ENCODE measurements at regions not wholly inside any gene's neighbourhood (a gene's known extent, or its start where the extent isn't known, plus 50 kb on each side); places are given as distances from the start of the nearest gene placed in this dataset.
"Not testable (repeated sequence)": the region's sequence is repeated elsewhere in the genome, so short reads cannot be mapped to it uniquely, and the experiment has no call there.

- DNase-seq (ENCODE audit: low spot score): no peak
- Histone ChIP-seq H3K4me1 (ENCODE audit: insufficient read depth) (peaks cover 18% of the 10 kb centered on the region), H3K4me3 (no peak overlapping the region), H3K36me3 (replicated peaks; ENCODE audit: insufficient read depth, low read depth) (no peaks in the 10 kb centered on the region), H3K27me3 (no peaks in the 10 kb centered on the region), H3K79me2 (no peaks in the 10 kb centered on the region), H3K9me2 (replicated peaks; ENCODE audit: insufficient read depth) (no peaks in the 10 kb centered on the region), H2AFZ (no peak overlapping the region), H3K9me3 (ENCODE audit: low read depth) (peaks cover 6% of the 10 kb centered on the region), H3K27ac (no peak overlapping the region), H3K4me2 (no peak overlapping the region), H4K20me1 (ENCODE audit: insufficient read depth, poor library complexity, severe bottlenecking) (no peaks in the 10 kb centered on the region)
- WGBS (ENCODE audit: low lambda C conversion rate, missing lambda C conversion rate): 90% methylated on average over 5 of the region's 5 CpGs
- no peak for TF ChIP-seq CTCF (IDR thresholded peaks at IDR 0.05; ENCODE audit: poor library complexity)
- TF ChIP-seq EZH2 (IDR thresholded peaks at IDR 0.05; ENCODE audit: borderline replicate concordance): no peak
- TF ChIP-seq EZH2phosphoT487 (IDR thresholded peaks at IDR 0.05; ENCODE audit: low read depth, severe bottlenecking, unreplicated experiment): no peak
Observed at GRCh38 chr3:194054540-194054939, 81.4 kb upstream of the HES1 start.

- H3K4me2 ChIP-seq: no peak overlapping the region
- no peak overlapping the region for H2AFZ ChIP-seq
- H3K4me1 ChIP-seq (ENCODE audit: insufficient read depth): peaks cover 18% of the 10 kb centered on the region
- H3K9me2 ChIP-seq (replicated peaks; ENCODE audit: insufficient read depth): no peaks in the 10 kb centered on the region
- TF ChIP-seq CTCF (IDR thresholded peaks at IDR 0.05; ENCODE audit: poor library complexity) (no peak), EZH2 (IDR thresholded peaks at IDR 0.05; ENCODE audit: borderline replicate concordance) (no peak), EZH2phosphoT487 (IDR thresholded peaks at IDR 0.05; ENCODE audit: low read depth, severe bottlenecking, unreplicated experiment) (no peak)
- 93% methylated on average over 3 of the region's 3 CpGs for WGBS (ENCODE audit: low lambda C conversion rate, missing lambda C conversion rate)
- H3K79me2 ChIP-seq: no peaks in the 10 kb centered on the region
- H3K9me3 ChIP-seq (ENCODE audit: low read depth): peaks cover 6% of the 10 kb centered on the region
- no peak overlapping the region for H3K27ac ChIP-seq
- H4K20me1 ChIP-seq (ENCODE audit: insufficient read depth, poor library complexity, severe bottlenecking): no peaks in the 10 kb centered on the region
- no peaks in the 10 kb centered on the region for H3K36me3 ChIP-seq (replicated peaks; ENCODE audit: insufficient read depth, low read depth)
- no peak overlapping the region for H3K4me3 ChIP-seq
- no peaks in the 10 kb centered on the region for H3K27me3 ChIP-seq
- no peak for DNase-seq (ENCODE audit: low spot score)
Observed at GRCh38 chr3:194054961-194055360, 81.0 kb upstream of the HES1 start.

- DNase-seq (ENCODE audit: low spot score); H3K27ac ChIP-seq; H3K4me2 ChIP-seq; H3K4me3 ChIP-seq; H3K79me2 ChIP-seq; H4K20me1 ChIP-seq (ENCODE audit: insufficient read depth, poor library complexity, severe bottlenecking); H2AFZ ChIP-seq; H3K9me2 ChIP-seq (replicated peaks; ENCODE audit: insufficient read depth); H3K27me3 ChIP-seq; H3K9me3 ChIP-seq (ENCODE audit: low read depth); H3K36me3 ChIP-seq (replicated peaks; ENCODE audit: insufficient read depth, low read depth): not testable (repeated sequence)
- 93% methylated on average over 15 of the region's 15 CpGs for WGBS (ENCODE audit: low lambda C conversion rate, missing lambda C conversion rate)
- H3K4me1 ChIP-seq (ENCODE audit: insufficient read depth): peaks cover 18% of the 10 kb centered on the region
Observed at GRCh38 chr3:194056323-194056722, 79.6 kb upstream of the HES1 start.

- 93% methylated on average over 16 of the region's 16 CpGs for WGBS (ENCODE audit: low lambda C conversion rate, missing lambda C conversion rate)
- Histone ChIP-seq H3K4me1 (ENCODE audit: insufficient read depth) (peaks cover 18% of the 10 kb centered on the region), H2AFZ (no peak overlapping the region), H3K36me3 (replicated peaks; ENCODE audit: insufficient read depth, low read depth) (no peaks in the 10 kb centered on the region), H3K9me2 (replicated peaks; ENCODE audit: insufficient read depth) (no peaks in the 10 kb centered on the region), H4K20me1 (ENCODE audit: insufficient read depth, poor library complexity, severe bottlenecking) (no peaks in the 10 kb centered on the region), H3K9me3 (ENCODE audit: low read depth) (no peaks in the 10 kb centered on the region), H3K4me2 (no peak overlapping the region), H3K27ac (no peak overlapping the region), H3K79me2 (no peaks in the 10 kb centered on the region), H3K27me3 (no peaks in the 10 kb centered on the region), H3K4me3 (no peak overlapping the region)
- no peak for DNase-seq (ENCODE audit: low spot score)
- TF ChIP-seq EZH2 (IDR thresholded peaks at IDR 0.05; ENCODE audit: borderline replicate concordance): no peak
- TF ChIP-seq CTCF (IDR thresholded peaks at IDR 0.05; ENCODE audit: poor library complexity): no peak
- no peak for TF ChIP-seq EZH2phosphoT487 (IDR thresholded peaks at IDR 0.05; ENCODE audit: low read depth, severe bottlenecking, unreplicated experiment)
Observed at GRCh38 chr3:194056731-194057415, 79.1 kb upstream of the HES1 start.

All from hepatocyte (in vitro differentiated cells).